ENCODE measurements at regions not wholly inside any gene's neighbourhood (a gene's known extent, or its start where the extent isn't known, plus 50 kb on each side); places are given as distances from the start of the nearest gene placed in this dataset.
"Not testable (repeated sequence)": the region's sequence is repeated elsewhere in the genome, so short reads cannot be mapped to it uniquely, and the experiment has no call there.

GRCh38 chr1:30660241-30660640, 63.1 kb downstream of the MATN1 start:
- DNase-seq (ENCODE audit: low spot score) (no peak), ATAC-seq (no peak)

- DNase-seq (ENCODE audit: low spot score) (no peak), ATAC-seq (no peak)
Measured at GRCh38 chr1:30659702-30660101, 63.7 kb downstream of the MATN1 start.

- not testable (repeated sequence) for DNase-seq (ENCODE audit: low spot score); ATAC-seq
Measured at GRCh38 chr1:30658375-30658774, 65.0 kb downstream of the MATN1 start.

GRCh38 chr1:30658014-30658336, 65.4 kb downstream of the MATN1 start:
- ATAC-seq (no peak), DNase-seq (ENCODE audit: low spot score) (no peak)

GRCh38 chr1:30657131-30658013, 66.0 kb downstream of the MATN1 start:
- DNase-seq (ENCODE audit: low spot score) (no peak), ATAC-seq (no peak)

GRCh38 chr1:30656171-30656940, 67.0 kb downstream of the MATN1 start:
- ATAC-seq (no peak), DNase-seq (ENCODE audit: low spot score) (no peak)

GRCh38 chr1:30655672-30656071, 67.7 kb downstream of the MATN1 start:
- ATAC-seq (no peak), DNase-seq (ENCODE audit: low spot score) (no peak)

- ATAC-seq (no peak), DNase-seq (ENCODE audit: low spot score) (no peak)
Measured at GRCh38 chr1:30654188-30654587, 69.2 kb downstream of the MATN1 start.

GRCh38 chr1:30652152-30652841, 71.1 kb downstream of the MATN1 start:
- no peak for ATAC-seq
- DNase-seq (ENCODE audit: low spot score) = no peak

- ATAC-seq = not testable (repeated sequence)
Measured at GRCh38 chr1:30651395-30651794, 72.0 kb downstream of the MATN1 start.

GRCh38 chr1:30650968-30651320, 72.4 kb downstream of the MATN1 start:
- no peak for DNase-seq (ENCODE audit: low spot score)
- no peak for ATAC-seq

More at GRCh38 chr1:30651395-30651794, 72.0 kb downstream of the MATN1 start:
- not testable (repeated sequence) for DNase-seq (ENCODE audit: low spot score)

GRCh38 chr1:30650038-30650967, 73.1 kb downstream of the MATN1 start:
- no peak for DNase-seq (ENCODE audit: low spot score)
- no peak for ATAC-seq

- DNase-seq (ENCODE audit: low spot score) (no peak), ATAC-seq (no peak)
Measured at GRCh38 chr1:30649321-30649991, 73.9 kb downstream of the MATN1 start.

- DNase-seq (ENCODE audit: low spot score) (no peak), ATAC-seq (no peak)
Measured at GRCh38 chr1:30648408-30649000, 74.9 kb downstream of the MATN1 start.

- ATAC-seq (no peak), DNase-seq (ENCODE audit: low spot score) (no peak)
Measured at GRCh38 chr1:30645807-30646206, 77.6 kb downstream of the MATN1 start.

GRCh38 chr1:30642391-30643120, 80.8 kb downstream of the MATN1 start:
- DNase-seq (ENCODE audit: low spot score) (no peak), ATAC-seq (no peak)

GRCh38 chr1:30641572-30642353, 81.6 kb downstream of the MATN1 start:
- no peak for DNase-seq (ENCODE audit: low spot score)

GRCh38 chr1:30639881-30640452, 83.4 kb downstream of the MATN1 start:
- DNase-seq (ENCODE audit: low spot score) = no peak
- ATAC-seq = no peak

More at GRCh38 chr1:30641572-30642353, 81.6 kb downstream of the MATN1 start:
- ATAC-seq = no peak
